H1 (cell line): ENCODE measurements at regions not wholly inside any gene's neighbourhood (a gene's known extent, or its start where the extent isn't known, plus 50 kb on each side); places are given as distances from the start of the nearest gene placed in this dataset.

Experiments used
- CBX5 ChIP-seq: fragments of 300-800, 300-1000 bp; sonication (generic); IDR thresholded peaks from 2 replicates; pipeline ENCODE4 v1.7.1; 2016; ENCODE audit warnings: antibody characterized with exemption, low read length, low read depth
- CBX8 ChIP-seq: fragments of 300-800, 300-1000 bp; sonication (generic); IDR thresholded peaks from 2 replicates; pipeline ENCODE4 v1.7.1; 2016; ENCODE audit warnings: low read depth, low read length, borderline replicate concordance
- HDAC6 ChIP-seq: IDR thresholded peaks from one replicate; pipeline ENCODE4 v1.7.1; 2012; ENCODE audit warnings: low read depth, mild to moderate bottlenecking, inconsistent platforms, low read length, moderate library complexity
- PHF8 ChIP-seq: fragments of 200-600 bp; sonication (generic); conservative IDR thresholded peaks from 2 replicates; pipeline ENCODE4 v1.7.1; 2012; ENCODE audit warnings: low read depth, mild to moderate bottlenecking, inconsistent platforms, low read length, moderate library complexity
- TCF12 ChIP-seq: IDR thresholded peaks from 2 replicates; pipeline ENCODE4 v1.6.1; 2011; ENCODE audit warnings: low read depth, mild to moderate bottlenecking, low read length
- TEAD4 ChIP-seq: IDR thresholded peaks from 2 replicates; pipeline ENCODE4 v1.6.1; 2012; ENCODE audit warnings: low read depth, low read length, inconsistent platforms, mixed read lengths
- TF ChIP-seq, protein P1 (sequence below): IDR thresholded peaks from 2 replicates; pipeline ENCODE4 v1.6.1; 2011; ENCODE audit warnings: low read length, improper control_type of control experiment

DNA sequence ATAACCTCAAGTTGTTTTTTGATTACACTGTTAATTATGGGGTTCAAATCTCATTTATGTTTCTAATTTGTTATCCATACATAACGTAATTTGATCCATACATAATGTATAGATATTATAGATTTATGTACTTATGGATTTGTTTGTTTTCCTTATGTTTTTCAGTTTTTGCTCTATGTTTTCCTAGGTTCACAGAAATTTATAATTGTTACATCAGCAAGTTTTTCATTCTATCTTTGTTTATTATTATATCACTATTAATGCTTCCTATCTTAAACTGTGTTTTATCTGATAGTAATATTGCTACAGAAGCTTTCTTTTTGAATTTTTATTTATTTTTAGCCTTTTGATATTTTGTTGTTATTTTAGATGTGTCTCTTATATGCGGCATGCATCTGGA, 194.3 kb upstream of the SOX21 start (continued):
- TF ChIP-seq PHF8, result no peak
- TF ChIP-seq HDAC6, result no peak
- no peak for TF ChIP-seq TEAD4
- TF ChIP-seq CBX5, result no peak
- TF ChIP-seq, protein P1, sequence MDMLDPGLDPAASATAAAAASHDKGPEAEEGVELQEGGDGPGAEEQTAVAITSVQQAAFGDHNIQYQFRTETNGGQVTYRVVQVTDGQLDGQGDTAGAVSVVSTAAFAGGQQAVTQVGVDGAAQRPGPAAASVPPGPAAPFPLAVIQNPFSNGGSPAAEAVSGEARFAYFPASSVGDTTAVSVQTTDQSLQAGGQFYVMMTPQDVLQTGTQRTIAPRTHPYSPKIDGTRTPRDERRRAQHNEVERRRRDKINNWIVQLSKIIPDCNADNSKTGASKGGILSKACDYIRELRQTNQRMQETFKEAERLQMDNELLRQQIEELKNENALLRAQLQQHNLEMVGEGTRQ, result no peak
- TF ChIP-seq CBX8, result no peak
- TF ChIP-seq TCF12, result no peak
